ENCODE measurements at regions not wholly inside any gene's neighbourhood (a gene's known extent, or its start where the extent isn't known, plus 50 kb on each side); places are given as distances from the start of the nearest gene placed in this dataset.
A peak's percentile ranks its signal among the peaks of the same experiment; 100 is the strongest.

DNA sequence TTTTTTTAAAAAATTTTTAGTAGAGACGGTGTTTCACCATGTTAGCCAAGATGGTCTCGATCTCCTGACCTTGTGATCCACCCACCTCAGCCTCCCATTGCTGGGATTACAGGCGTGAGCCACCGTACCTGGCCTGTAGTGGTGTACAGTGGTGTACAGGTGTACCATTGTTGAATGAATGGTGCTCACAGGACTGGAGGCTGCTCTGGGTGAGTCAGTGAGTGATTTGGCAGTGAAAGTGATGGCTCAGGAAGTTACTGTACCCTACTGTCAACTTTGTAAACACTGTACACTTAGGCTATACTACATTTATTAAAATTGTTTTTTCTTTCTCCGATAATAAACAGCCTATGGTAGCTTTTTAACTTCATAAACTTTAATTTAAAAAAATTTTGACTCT lies 122.8 kb upstream of the EEF1E1 start:
- Histone ChIP-seq H3K4me3 (no peak overlapping the region), H3K27me3 (no peaks in the 10 kb centered on the region), H3K27ac (no peak overlapping the region), H3K36me3 (no peaks in the 10 kb centered on the region), H3K4me1 (no peaks in the 10 kb centered on the region), H3K9me3 (no peaks in the 10 kb centered on the region)
- TF ChIP-seq, protein P1, sequence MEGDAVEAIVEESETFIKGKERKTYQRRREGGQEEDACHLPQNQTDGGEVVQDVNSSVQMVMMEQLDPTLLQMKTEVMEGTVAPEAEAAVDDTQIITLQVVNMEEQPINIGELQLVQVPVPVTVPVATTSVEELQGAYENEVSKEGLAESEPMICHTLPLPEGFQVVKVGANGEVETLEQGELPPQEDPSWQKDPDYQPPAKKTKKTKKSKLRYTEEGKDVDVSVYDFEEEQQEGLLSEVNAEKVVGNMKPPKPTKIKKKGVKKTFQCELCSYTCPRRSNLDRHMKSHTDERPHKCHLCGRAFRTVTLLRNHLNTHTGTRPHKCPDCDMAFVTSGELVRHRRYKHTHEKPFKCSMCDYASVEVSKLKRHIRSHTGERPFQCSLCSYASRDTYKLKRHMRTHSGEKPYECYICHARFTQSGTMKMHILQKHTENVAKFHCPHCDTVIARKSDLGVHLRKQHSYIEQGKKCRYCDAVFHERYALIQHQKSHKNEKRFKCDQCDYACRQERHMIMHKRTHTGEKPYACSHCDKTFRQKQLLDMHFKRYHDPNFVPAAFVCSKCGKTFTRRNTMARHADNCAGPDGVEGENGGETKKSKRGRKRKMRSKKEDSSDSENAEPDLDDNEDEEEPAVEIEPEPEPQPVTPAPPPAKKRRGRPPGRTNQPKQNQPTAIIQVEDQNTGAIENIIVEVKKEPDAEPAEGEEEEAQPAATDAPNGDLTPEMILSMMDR (IDR thresholded peaks at IDR 0.05) = no peak
- TF ChIP-seq POLR2A (IDR thresholded peaks at IDR 0.05) = no peak
- intact Hi-C loops (cut with DNase I; ENCODE audit: low total_unique reads) = no loop called here
- no peak for DNase-seq

DNA sequence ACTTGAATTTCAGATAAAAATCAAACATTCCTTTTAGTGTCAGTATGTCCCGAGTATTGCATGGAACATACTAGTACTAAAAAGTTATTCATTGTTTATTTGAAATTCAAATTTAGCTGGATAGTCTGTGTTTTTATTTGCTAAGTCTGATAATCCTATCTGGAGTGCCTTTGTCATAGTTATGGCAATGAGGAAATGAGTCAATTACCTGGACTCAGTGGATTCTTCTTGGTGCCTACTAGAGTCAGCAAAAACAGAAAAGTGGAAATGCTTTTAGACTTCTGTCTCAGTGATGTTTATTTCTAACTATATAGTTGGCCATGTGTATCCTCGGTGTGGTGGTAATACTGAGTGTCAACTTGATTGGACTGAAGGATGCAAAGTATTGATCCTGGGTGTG lies 121.3 kb upstream of the EEF1E1 start:
- H3K36me3 ChIP-seq = no peaks in the 10 kb centered on the region
- no peak overlapping the region for H3K4me3 ChIP-seq
- H3K9me3 ChIP-seq = no peaks in the 10 kb centered on the region
- intact Hi-C loops (cut with DNase I; ENCODE audit: low total_unique reads) = no loop called here
- TF ChIP-seq, protein P1 (IDR thresholded peaks at IDR 0.05) = no peak
- TF ChIP-seq POLR2A (IDR thresholded peaks at IDR 0.05) = no peak
- DNase-seq = no peak
- no peaks in the 10 kb centered on the region for H3K4me1 ChIP-seq
- no peak overlapping the region for H3K27ac ChIP-seq
- no peaks in the 10 kb centered on the region for H3K27me3 ChIP-seq

DNA sequence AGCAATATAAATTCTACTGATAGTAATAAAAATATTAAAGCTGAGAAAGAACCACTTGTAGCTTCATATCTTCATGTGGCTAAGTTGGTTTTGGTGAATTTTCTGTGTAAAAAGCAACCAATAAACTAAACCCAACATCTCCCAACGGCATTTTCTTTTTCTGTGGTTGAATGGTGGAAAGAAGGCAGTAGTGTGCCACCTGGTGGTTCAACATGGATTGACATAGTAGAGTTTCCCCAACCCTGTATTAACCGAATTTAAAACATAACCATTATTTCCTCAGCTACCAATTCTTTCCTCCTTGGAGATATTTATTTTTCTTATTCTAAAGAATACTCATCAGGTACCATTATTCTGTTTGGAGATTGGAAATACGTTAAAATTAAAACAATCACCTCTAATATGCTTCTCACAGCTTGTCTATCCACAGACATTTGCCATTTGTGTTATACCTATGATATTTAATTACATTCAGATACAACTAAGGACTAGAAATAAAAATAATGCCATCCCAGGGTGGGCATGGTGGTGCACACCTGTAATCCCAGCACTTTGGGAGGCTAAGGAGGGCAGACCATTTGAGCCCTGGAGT lies 117.1 kb upstream of the EEF1E1 start:
- intact Hi-C loops (cut with DNase I; ENCODE audit: low total_unique reads) = no loop called here
- H3K27me3 ChIP-seq = no peaks in the 10 kb centered on the region
- no peaks in the 10 kb centered on the region for H3K4me1 ChIP-seq
- TF ChIP-seq, protein P1 (IDR thresholded peaks at IDR 0.05) = peak; percentile 58 to 68 (median 62)
- no peak for TF ChIP-seq POLR2A (IDR thresholded peaks at IDR 0.05)
- no peak overlapping the region for H3K4me3 ChIP-seq
- H3K27ac ChIP-seq = no peak overlapping the region
- DNase-seq = peak in 1 of 2 donors; percentile 22
- H3K36me3 ChIP-seq = no peaks in the 10 kb centered on the region
- H3K9me3 ChIP-seq = no peaks in the 10 kb centered on the region

DNA sequence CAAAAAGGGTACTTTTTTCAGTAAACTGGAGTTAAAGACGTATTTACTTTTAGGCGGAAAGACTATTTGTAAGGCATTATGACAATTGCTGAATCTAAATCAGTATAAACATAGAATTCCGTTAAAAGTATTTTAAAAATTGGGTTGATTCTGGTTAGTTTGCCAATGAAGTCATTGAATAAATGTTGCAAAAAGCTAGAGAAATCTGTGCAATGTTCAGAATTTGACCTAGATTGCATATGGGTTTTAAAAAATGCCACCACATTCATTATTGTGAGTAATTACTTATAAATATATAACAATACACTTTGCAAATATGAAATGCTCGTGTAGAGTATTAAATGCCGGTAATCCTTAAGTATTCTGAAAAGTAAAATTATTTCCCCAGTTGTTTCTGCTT lies 116.5 kb upstream of the EEF1E1 start:
- H3K4me3 ChIP-seq = no peak overlapping the region
- no peaks in the 10 kb centered on the region for H3K36me3 ChIP-seq
- H3K4me1 ChIP-seq = no peaks in the 10 kb centered on the region
- intact Hi-C loops (cut with DNase I; ENCODE audit: low total_unique reads) = no loop called here
- DNase-seq = no peak
- no peaks in the 10 kb centered on the region for H3K27me3 ChIP-seq
- no peak overlapping the region for H3K27ac ChIP-seq
- H3K9me3 ChIP-seq = no peaks in the 10 kb centered on the region
- TF ChIP-seq, protein P1 (IDR thresholded peaks at IDR 0.05) = no peak
- TF ChIP-seq POLR2A (IDR thresholded peaks at IDR 0.05) = no peak

DNA sequence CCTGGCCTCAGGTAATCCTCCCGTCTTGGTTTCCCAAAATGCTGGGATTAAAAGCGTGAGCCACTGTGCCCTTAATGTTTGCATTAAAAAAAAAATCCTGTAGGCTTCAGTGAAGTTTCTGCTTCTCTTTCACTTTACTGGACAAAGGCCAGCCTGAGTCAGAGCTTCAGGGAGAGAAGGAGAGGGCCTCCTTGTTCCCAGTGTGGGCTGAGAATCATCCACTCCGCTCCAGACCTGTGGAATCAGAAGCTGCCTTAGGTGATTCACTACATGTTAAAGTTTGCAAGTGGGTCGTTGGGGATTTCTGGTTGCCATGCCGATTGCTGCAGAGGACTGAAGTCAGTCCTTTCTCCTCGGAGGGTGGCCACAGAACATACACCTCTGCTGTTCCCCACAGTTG lies 113.3 kb upstream of the EEF1E1 start:
- DNase-seq = no peak
- Histone ChIP-seq H3K27me3 (no peaks in the 10 kb centered on the region), H3K27ac (no peak overlapping the region), H3K4me1 (no peaks in the 10 kb centered on the region), H3K36me3 (no peaks in the 10 kb centered on the region), H3K4me3 (no peak overlapping the region), H3K9me3 (no peaks in the 10 kb centered on the region)
- intact Hi-C loops (cut with DNase I; ENCODE audit: low total_unique reads) = no loop called here
- no peak for TF ChIP-seq POLR2A (IDR thresholded peaks at IDR 0.05)
- TF ChIP-seq, protein P1 (IDR thresholded peaks at IDR 0.05) = no peak

All from uterus (tissue), 3 donors.